SKM-1 (cell line): ENCODE measurements at regions not wholly inside any gene's neighbourhood (a gene's known extent, or its start where the extent isn't known, plus 50 kb on each side); places are given as distances from the start of the nearest gene placed in this dataset.

Source experiments
- DNase-seq: peaks from one replicate; lab custom pipeline; 2025; ENCODE audit not compliant: unreplicated experiment; lab: John Stamatoyannopoulos, UW

DNA sequence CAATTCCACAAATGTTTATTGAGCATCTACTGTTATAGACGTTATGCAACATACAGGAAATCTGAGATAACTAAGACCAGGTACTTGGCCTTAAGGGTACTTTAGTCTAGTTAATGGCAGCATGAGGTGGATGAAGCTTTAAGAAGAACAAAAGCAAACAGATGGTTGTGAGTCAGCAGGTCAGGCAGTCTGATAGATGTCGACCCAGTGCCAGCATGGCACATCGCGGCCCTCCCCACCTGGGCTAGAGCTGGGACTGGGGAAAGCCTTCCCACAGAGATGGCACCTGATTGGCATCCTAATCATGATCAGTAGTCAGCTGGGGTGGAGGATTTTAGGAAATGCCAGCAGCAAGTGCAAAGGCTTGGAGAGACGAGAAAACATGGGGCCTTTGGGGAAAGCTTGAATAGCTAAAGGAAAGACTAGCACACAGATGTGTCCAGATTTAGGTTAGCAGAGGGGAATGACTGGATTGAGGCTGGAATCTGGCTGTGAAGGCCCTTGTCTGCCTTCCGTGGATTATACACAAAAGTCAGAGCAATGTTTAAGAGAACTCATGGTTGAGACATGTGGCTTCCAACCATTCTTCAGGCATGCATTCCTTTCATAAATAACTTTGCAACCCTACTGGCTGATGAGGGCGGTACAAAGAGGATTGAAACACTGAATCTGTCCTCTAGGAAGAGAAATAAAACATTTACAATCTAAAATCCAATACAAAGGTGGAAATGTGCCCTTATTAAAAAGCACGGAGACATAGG, 395.4 kb upstream of the WWC1 start:
- DNase-seq = no peak

- no peak for DNase-seq
These were observed 394.6 kb upstream of the WWC1 start for GRCh38 chr5:167896814-167897213.

- no peak for DNase-seq
These were observed 394.1 kb upstream of the WWC1 start for GRCh38 chr5:167897371-167897770.

DNA sequence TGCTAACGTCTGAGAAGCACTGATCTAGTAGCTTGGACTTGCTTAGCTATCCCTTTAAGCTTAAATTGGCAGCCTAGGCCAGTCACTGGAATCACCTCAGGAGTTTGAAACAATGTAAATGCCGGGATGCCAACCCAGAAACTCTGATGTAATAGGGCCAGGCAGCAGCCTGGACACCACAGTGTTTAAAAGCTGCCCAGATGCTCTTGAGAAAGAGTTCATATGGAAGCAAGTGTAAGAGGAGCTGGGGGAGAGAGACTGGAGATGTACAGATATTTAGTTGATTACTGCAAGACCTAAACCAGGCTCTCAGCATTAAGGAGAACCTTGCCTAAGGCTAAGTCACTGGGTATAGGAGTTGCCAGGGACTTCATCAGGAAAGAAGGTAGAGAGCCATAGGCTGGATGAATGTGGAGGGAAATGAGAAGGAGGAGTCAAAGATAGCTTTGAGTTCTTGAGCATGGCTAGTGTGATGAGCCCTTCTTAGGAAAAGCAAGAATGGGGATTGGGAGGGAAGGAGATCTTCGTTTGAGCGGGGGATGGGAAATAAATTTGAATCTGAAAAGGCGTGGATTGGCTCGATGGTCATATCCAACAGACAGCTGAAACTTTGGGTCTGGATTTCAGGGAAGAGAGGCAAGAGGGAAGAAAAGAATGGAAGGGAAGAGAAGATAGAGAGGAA, 392.9 kb upstream of the WWC1 start:
- DNase-seq = no peak

GRCh38 chr5:167899490-167900070, 391.9 kb upstream of the WWC1 start:
- no peak for DNase-seq

DNA sequence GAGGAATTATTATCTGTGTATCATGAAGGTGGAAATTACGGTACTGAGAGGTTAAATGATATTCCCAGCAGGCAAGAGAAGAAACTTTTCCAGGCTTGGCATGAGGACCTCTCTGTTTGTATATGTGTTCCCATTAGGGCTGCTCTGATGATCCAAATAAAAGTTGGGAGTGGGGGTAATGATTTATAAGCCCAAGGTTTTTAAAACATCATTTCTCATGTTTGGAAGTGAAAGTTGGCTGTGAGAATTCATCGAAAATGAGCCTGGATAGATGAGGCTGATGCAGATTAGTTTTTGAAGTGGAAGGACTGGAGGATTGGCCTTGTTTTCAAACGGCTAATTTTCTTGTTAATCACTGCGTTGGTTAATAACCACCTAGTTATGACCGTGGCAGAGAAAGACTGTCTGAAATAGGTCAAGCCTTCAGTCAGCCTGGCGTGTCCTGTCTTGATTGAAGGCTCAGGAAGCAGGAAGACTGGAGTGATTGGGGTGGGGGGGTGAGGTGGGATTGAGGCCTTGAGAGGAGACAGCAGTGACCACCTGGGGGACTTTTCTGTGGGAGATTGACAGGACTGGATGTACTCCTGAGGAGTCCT, 391.0 kb upstream of the WWC1 start:
- DNase-seq = no peak

DNA sequence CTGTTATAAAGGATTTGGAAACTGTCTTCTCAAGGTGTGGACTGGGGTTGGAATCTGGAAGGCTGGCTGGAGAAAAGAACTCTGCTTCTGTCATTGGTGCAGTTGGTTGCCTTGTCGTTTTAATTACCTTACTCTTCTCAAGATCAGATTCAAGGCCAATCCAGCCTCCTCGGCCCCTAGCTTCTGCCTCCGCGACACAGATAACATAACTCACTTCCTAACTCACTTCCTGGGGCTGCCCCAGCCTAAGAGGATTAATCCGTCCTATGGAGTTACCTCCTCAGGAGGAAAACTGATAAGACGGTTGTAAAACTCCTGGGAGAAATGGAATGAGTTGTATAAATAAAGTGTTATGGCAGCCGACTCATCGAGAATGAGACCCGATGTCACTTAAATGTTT, 389.1 kb upstream of the WWC1 start:
- no peak for DNase-seq

GRCh38 chr5:167903243-167903642, 388.2 kb upstream of the WWC1 start:
- DNase-seq = no peak

GRCh38 chr5:167903659-167904058, 387.8 kb upstream of the WWC1 start:
- DNase-seq = no peak

GRCh38 chr5:167905919-167906853, 385.3 kb upstream of the WWC1 start:
- no peak for DNase-seq

DNA sequence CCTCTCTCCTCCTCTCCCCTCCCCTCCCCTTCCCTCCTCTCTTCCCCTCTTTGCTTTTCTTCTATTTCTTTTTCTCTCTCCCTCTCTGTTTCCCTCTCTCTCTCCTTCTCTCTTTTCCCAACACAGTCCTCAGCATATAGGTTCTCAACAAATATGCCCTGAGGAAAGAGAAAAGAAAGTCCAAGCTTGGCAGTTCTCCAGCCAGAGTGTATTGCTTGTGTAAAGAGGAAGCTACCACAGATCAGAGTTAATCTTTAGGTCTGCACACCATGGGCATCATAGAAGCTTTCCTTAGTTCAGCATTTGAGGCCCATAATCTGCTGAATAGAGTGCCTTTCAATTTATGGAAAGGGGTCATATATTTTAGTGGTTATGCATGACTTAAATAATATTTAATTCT, 382.8 kb upstream of the WWC1 start:
- no peak for DNase-seq

GRCh38 chr5:167912941-167913665, 378.3 kb upstream of the WWC1 start:
- no peak for DNase-seq

DNA sequence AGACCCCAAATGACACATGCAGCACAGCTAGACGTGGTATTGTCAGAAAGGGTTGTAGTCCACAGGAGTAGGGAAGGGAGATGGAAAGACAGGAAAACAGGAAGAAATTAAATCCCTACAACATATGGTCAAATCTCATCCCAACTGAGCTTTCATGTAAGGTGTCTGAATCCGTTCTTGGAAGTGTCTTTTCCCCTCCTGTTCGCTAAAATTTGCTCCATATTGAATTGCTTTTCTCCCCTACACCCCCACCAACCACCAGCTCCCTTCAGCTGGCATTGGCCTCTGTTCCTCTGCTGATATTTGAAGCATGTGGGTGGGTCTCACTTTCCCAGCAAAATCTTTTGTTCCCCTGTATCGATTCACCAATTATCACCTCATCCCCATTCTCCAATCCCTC, 376.2 kb upstream of the WWC1 start:
- no peak for DNase-seq

DNA sequence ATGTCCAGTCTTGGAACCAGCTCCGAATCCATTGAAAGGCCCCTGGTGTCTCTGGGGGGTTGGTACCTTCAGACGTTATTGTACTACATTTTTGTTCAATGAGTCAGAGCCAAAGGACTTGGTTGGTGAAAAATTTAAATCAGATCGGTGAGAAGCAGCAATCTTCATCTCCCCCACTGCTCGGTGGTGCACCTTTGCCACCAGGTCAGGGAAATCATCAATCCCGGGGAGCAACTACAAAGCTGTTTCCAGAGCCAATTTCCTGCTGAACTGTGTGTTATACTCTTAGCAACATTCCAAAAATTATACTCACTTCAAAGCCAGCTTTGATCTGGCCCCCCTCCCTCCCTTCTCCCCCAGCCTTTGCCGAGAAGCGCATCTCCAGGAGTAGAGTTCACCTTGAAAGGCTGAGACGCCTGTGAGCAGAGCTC, 375.2 kb upstream of the WWC1 start:
- DNase-seq = no peak

- DNase-seq = no peak
These were observed 374.7 kb upstream of the WWC1 start for GRCh38 chr5:167916706-167917105.

DNA sequence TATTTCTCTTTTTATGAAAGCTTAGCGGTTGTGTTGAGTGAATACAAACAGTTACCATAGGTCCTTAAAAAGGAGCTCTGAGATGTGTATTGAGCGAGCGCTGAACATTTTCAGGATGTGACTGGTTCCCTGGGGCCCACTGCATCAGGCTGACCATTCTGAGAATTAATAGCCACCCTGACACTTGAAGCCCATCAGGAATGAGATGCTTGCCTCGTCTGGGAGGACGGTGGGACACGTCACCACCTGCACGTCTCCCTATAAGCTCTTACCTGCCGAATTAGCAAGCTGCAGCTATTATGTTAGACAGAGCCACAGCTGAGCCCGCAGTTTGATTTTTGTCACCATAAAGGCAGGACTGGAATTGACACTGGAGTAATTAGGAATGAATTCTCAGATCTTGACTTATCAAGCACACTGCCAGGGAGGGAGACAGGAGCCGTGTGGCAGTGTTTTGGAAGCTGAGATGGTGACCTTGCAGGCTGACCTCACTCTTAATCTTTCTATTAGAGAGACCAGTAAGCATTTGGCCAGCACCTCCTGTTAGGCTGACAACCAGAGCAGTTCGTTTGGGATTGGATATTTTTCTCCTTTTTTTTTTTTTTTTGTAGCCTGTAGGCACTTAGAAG, 373.1 kb upstream of the WWC1 start:
- DNase-seq = no peak

GRCh38 chr5:167918813-167919483, 372.5 kb upstream of the WWC1 start:
- DNase-seq = no peak

- DNase-seq = no peak
These were observed 370.9 kb upstream of the WWC1 start for GRCh38 chr5:167920589-167920988.

GRCh38 chr5:167921796-167922195, 369.6 kb upstream of the WWC1 start:
- no peak for DNase-seq
